ENCODE measurements at regions not wholly inside any gene's neighbourhood (a gene's known extent, or its start where the extent isn't known, plus 50 kb on each side); places are given as distances from the start of the nearest gene placed in this dataset.

GRCh38 chr3:117977504-117978228 lies 1057.0 kb downstream of the IGSF11 start (continued):
- no peak for TF ChIP-seq CTCF (conservative IDR thresholded peaks at IDR 0.05; ENCODE audit: low read depth in 2 of 2)
- TF ChIP-seq ZNF462 (CRISPR knock-in tag; IDR thresholded peaks at IDR 0.05) = no peak
- TF ChIP-seq ZNF331 (CRISPR knock-in tag; IDR thresholded peaks at IDR 0.05; ENCODE audit: low read depth) = no peak
- TF ChIP-seq NANOG (IDR thresholded peaks at IDR 0.05; ENCODE audit: borderline replicate concordance) = no peak

GRCh38 chr3:117979466-117979865 lies 1055.2 kb downstream of the IGSF11 start:
- no peaks in the 10 kb centered on the region for H3K79me2 ChIP-seq (replicated peaks; ENCODE audit: insufficient read depth)
- H3K9me2 ChIP-seq (ENCODE audit: insufficient read depth) = no peaks in the 10 kb centered on the region
- DNase-seq (ENCODE audit: low spot score) (no peak), ATAC-seq (no peak)
- H3K4me3 Mint-ChIP-seq = no peak overlapping the region
- no peaks in the 10 kb centered on the region for H3K27me3 ChIP-seq (ENCODE audit: insufficient read depth)
- no peak overlapping the region for H2AFZ ChIP-seq
- no peaks in the 10 kb centered on the region for H3K4me1 Mint-ChIP-seq
- H3F3A ChIP-seq (replicated peaks; ENCODE audit: low read depth) = no peaks in the 10 kb centered on the region
- no peak overlapping the region for H3K27ac Mint-ChIP-seq
- no peaks in the 10 kb centered on the region for H3K36me3 Mint-ChIP-seq (ENCODE audit: low read depth)
- H3K27me3 Mint-ChIP-seq (ENCODE audit: insufficient read depth, low read depth, poor library complexity) = no peaks in the 10 kb centered on the region
- no peaks in the 10 kb centered on the region for H3K4me1 ChIP-seq (ENCODE audit: insufficient read depth)
- no peaks in the 10 kb centered on the region for H3K9me3 Mint-ChIP-seq
- no peak overlapping the region for H3K4me2 ChIP-seq
- H3K4me3 ChIP-seq = no peak overlapping the region
- no peaks in the 10 kb centered on the region for H4K20me1 ChIP-seq (replicated peaks; ENCODE audit: insufficient read depth)
- no peaks in the 10 kb centered on the region for H3K36me3 ChIP-seq (ENCODE audit: insufficient read depth)
- H3K27ac ChIP-seq (ENCODE audit: low read depth) = no peak overlapping the region
- TF ChIP-seq STAT1 (IDR thresholded peaks at IDR 0.05; ENCODE audit: unreplicated experiment) (no peak), EZH2 (IDR thresholded peaks at IDR 0.05; ENCODE audit: low read depth, unreplicated experiment) (no peak), ETS1 (IDR thresholded peaks at IDR 0.05) (no peak)

All from GM23338 (cell line).